ENCODE measurements at regions not wholly inside any gene's neighbourhood (a gene's known extent, or its start where the extent isn't known, plus 50 kb on each side); places are given as distances from the start of the nearest gene placed in this dataset.

GRCh38 chr3:54004335-54004734 lies 112.7 kb upstream of the SELENOK start:
- no peak for TF ChIP-seq CTCF (IDR thresholded peaks at IDR 0.05)
- no peak for TF ChIP-seq ZFX (IDR thresholded peaks at IDR 0.05; ENCODE audit: borderline replicate concordance)

All from 22Rv1 (cell line).